ENCODE measurements at regions not wholly inside any gene's neighbourhood (a gene's known extent, or its start where the extent isn't known, plus 50 kb on each side); places are given as distances from the start of the nearest gene placed in this dataset.

DNA sequence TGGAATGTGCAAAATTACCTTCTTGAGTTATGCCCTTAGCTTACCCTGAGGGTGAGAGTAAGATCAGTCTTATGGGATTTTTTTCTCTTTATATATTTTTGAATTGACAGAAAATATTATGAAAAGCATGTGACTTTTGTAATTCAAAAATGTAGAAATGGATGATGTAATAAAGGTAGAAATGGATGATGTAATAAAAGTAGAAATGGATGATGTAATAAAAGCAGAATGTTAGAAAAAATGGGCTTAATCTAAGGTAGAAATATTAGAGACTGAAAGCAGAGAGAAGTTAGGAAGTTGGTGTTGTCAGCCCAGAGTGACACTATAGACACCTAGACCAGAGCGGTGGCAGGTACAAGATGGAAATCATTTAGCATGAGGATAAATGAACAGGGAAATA, 107.1 kb upstream of the THSD7B start:
- no peak for TF ChIP-seq POLR2A (IDR thresholded peaks at IDR 0.05)
- TF ChIP-seq, protein P1, sequence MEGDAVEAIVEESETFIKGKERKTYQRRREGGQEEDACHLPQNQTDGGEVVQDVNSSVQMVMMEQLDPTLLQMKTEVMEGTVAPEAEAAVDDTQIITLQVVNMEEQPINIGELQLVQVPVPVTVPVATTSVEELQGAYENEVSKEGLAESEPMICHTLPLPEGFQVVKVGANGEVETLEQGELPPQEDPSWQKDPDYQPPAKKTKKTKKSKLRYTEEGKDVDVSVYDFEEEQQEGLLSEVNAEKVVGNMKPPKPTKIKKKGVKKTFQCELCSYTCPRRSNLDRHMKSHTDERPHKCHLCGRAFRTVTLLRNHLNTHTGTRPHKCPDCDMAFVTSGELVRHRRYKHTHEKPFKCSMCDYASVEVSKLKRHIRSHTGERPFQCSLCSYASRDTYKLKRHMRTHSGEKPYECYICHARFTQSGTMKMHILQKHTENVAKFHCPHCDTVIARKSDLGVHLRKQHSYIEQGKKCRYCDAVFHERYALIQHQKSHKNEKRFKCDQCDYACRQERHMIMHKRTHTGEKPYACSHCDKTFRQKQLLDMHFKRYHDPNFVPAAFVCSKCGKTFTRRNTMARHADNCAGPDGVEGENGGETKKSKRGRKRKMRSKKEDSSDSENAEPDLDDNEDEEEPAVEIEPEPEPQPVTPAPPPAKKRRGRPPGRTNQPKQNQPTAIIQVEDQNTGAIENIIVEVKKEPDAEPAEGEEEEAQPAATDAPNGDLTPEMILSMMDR (IDR thresholded peaks at IDR 0.05), result no peak

Measured in right lobe of liver (tissue), 4 donors.